ENCODE measurements at regions not wholly inside any gene's neighbourhood (a gene's known extent, or its start where the extent isn't known, plus 50 kb on each side); places are given as distances from the start of the nearest gene placed in this dataset.
"Not testable (repeated sequence)": the region's sequence is repeated elsewhere in the genome, so short reads cannot be mapped to it uniquely, and the experiment has no call there.

- DNase-seq (ENCODE audit: insufficient read length, low spot score), result no peak
- FAIRE-seq, result no peak
- TF ChIP-seq CTCF (IDR thresholded peaks at IDR 0.05; ENCODE audit: insufficient read depth, missing control alignments), result no peak
These were observed 137.6 kb upstream of the ATXN1 start for GRCh38 chr6:16898640-16899396.

- DNase-seq (ENCODE audit: insufficient read length, low spot score) (no peak), FAIRE-seq (no peak)
- TF ChIP-seq CTCF (IDR thresholded peaks at IDR 0.05; ENCODE audit: insufficient read depth, missing control alignments), result no peak
These were observed 136.4 kb upstream of the ATXN1 start for GRCh38 chr6:16897669-16898068.

- no peak for TF ChIP-seq CTCF (IDR thresholded peaks at IDR 0.05; ENCODE audit: insufficient read depth, missing control alignments)
- no peak for DNase-seq (ENCODE audit: insufficient read length, low spot score)
These were observed 133.0 kb upstream of the ATXN1 start for GRCh38 chr6:16894301-16894700.

GRCh38 chr6:16891110-16891509 lies 129.8 kb upstream of the ATXN1 start:
- FAIRE-seq; DNase-seq (ENCODE audit: insufficient read length, low spot score): not testable (repeated sequence)

More at GRCh38 chr6:16894301-16894700, 133.0 kb upstream of the ATXN1 start:
- FAIRE-seq, result no peak

- no peak for TF ChIP-seq CTCF (IDR thresholded peaks at IDR 0.05; ENCODE audit: insufficient read depth, missing control alignments)
- no peak for DNase-seq (ENCODE audit: insufficient read length, low spot score)
- FAIRE-seq, result no peak
These were observed 124.3 kb upstream of the ATXN1 start for GRCh38 chr6:16885411-16886160.

GRCh38 chr6:16884526-16884925 lies 123.3 kb upstream of the ATXN1 start:
- FAIRE-seq (no peak), DNase-seq (ENCODE audit: insufficient read length, low spot score) (no peak)
- no peak for TF ChIP-seq CTCF (IDR thresholded peaks at IDR 0.05; ENCODE audit: insufficient read depth, missing control alignments)

- no peak for TF ChIP-seq CTCF (IDR thresholded peaks at IDR 0.05; ENCODE audit: insufficient read depth, missing control alignments)
- DNase-seq (ENCODE audit: insufficient read length, low spot score) (no peak), FAIRE-seq (no peak)
These were observed 122.2 kb upstream of the ATXN1 start for GRCh38 chr6:16883414-16883813.

All from D721Med (cell line).